ENCODE measurements at regions not wholly inside any gene's neighbourhood (a gene's known extent, or its start where the extent isn't known, plus 50 kb on each side); places are given as distances from the start of the nearest gene placed in this dataset.

- WGBS, 3 donors: 94 to 95% (median 95%) methylated on average over 5 of the region's 5 CpGs
- H3K27me3 ChIP-seq: no peaks in the 10 kb centered on the region
- no peak for TF ChIP-seq CTCF (IDR thresholded peaks at IDR 0.05)
- TF ChIP-seq EP300 (IDR thresholded peaks at IDR 0.05): no peak
- no peak for TF ChIP-seq POLR2A (IDR thresholded peaks at IDR 0.05)
- no peak for DNase-seq
- intact Hi-C loops (cut with DNase I): loop anchor here in 3 of 4 donors (10.0 kb wide), 3 partner anchors 584 to 1474 kb away; no protein-coding TSS in a partner anchor
- no peaks in the 10 kb centered on the region for H3K36me3 ChIP-seq
- no peak overlapping the region for H3K4me3 ChIP-seq
- H3K27ac ChIP-seq: no peak overlapping the region
- no peaks in the 10 kb centered on the region for H3K9me3 ChIP-seq
- no peaks in the 10 kb centered on the region for H3K4me1 ChIP-seq (ENCODE audit: insufficient read depth)
These were observed 149.7 kb downstream of the TM9SF2 start for GRCh38 chr13:99651016-99651415.

- WGBS, 3 donors: 88 to 92% (median 88%) methylated on average over 1 of the region's 1 CpG
- Histone ChIP-seq H3K27me3 (no peaks in the 10 kb centered on the region), H3K4me1 (ENCODE audit: insufficient read depth) (no peaks in the 10 kb centered on the region), H3K36me3 (no peaks in the 10 kb centered on the region), H3K27ac (no peak overlapping the region), H3K9me3 (no peaks in the 10 kb centered on the region), H3K4me3 (no peak overlapping the region)
- TF ChIP-seq EP300 (IDR thresholded peaks at IDR 0.05) (no peak), POLR2A (IDR thresholded peaks at IDR 0.05) (no peak)
- intact Hi-C loops (cut with DNase I): loop anchor here in 3 of 4 donors (10.0 kb wide), 3 partner anchors 584 to 1474 kb away; no protein-coding TSS in a partner anchor
- no peak for DNase-seq
These were observed 149.1 kb downstream of the TM9SF2 start for GRCh38 chr13:99650410-99650809.

GRCh38 chr13:99648927-99649326, 147.7 kb downstream of the TM9SF2 start:
- Histone ChIP-seq H3K4me3 (no peak overlapping the region), H3K27me3 (no peaks in the 10 kb centered on the region), H3K36me3 (no peaks in the 10 kb centered on the region), H3K27ac (no peak overlapping the region), H3K9me3 (no peaks in the 10 kb centered on the region), H3K4me1 (ENCODE audit: insufficient read depth) (no peaks in the 10 kb centered on the region)
- DNase-seq: no peak
- no peak for TF ChIP-seq CTCF (IDR thresholded peaks at IDR 0.05)
- no peak for TF ChIP-seq EP300 (IDR thresholded peaks at IDR 0.05)
- no peak for TF ChIP-seq POLR2A (IDR thresholded peaks at IDR 0.05)
- WGBS, 3 donors: 76 to 82% (median 81%) methylated on average over 4 of the region's 4 CpGs
- intact Hi-C loops (cut with DNase I): no loop called here

GRCh38 chr13:99648066-99648665, 146.9 kb downstream of the TM9SF2 start:
- no peak for DNase-seq
- H3K27me3 ChIP-seq: no peaks in the 10 kb centered on the region
- H3K36me3 ChIP-seq: no peaks in the 10 kb centered on the region
- H3K4me3 ChIP-seq: no peak overlapping the region
- 61 to 70% (median 69%) methylated on average over 8 of the region's 8 CpGs for WGBS, 3 donors
- TF ChIP-seq POLR2A (IDR thresholded peaks at IDR 0.05): no peak
- TF ChIP-seq CTCF (IDR thresholded peaks at IDR 0.05): no peak
- TF ChIP-seq EP300 (IDR thresholded peaks at IDR 0.05): no peak
- intact Hi-C loops (cut with DNase I): no loop called here
- H3K9me3 ChIP-seq: no peaks in the 10 kb centered on the region
- no peak overlapping the region for H3K27ac ChIP-seq
- no peaks in the 10 kb centered on the region for H3K4me1 ChIP-seq (ENCODE audit: insufficient read depth)

- TF ChIP-seq EP300 (IDR thresholded peaks at IDR 0.05) (no peak), CTCF (IDR thresholded peaks at IDR 0.05) (no peak), POLR2A (IDR thresholded peaks at IDR 0.05) (no peak)
- 76 to 88% (median 84%) methylated on average over 4 of the region's 4 CpGs for whole genome bisulfite sequencing, 3 donors
- no peak overlapping the region for H3K4me3 ChIP-seq
These were observed 146.3 kb downstream of the TM9SF2 start for GRCh38 chr13:99647596-99647985.

More at GRCh38 chr13:99647596-99647985, 146.3 kb downstream of the TM9SF2 start:
- no peaks in the 10 kb centered on the region for H3K4me1 ChIP-seq (ENCODE audit: insufficient read depth)
- no peaks in the 10 kb centered on the region for H3K36me3 ChIP-seq
- intact Hi-C loops (cut with DNase I): no loop called here
- no peaks in the 10 kb centered on the region for H3K9me3 ChIP-seq
- no peak overlapping the region for H3K27ac ChIP-seq
- H3K27me3 ChIP-seq: no peaks in the 10 kb centered on the region
- no peak for DNase-seq
